Osteoblast (primary cell): ENCODE measurements at regions not wholly inside any gene's neighbourhood (a gene's known extent, or its start where the extent isn't known, plus 50 kb on each side); places are given as distances from the start of the nearest gene placed in this dataset.

ENCODE experiments used
- DNase-seq: peaks from one replicate; pipeline ENCODE4 v3.0.0; 2011; ENCODE audit warnings: low spot score, mixed read lengths; ENCODE audit not compliant: insufficient read length; ENCODE audit errors: missing footprints
- H2AFZ ChIP-seq: 2 replicates; pipeline ENCODE4 v1.6.0; 2011; ENCODE audit warnings: mild to moderate bottlenecking, low read length
- H3K27ac ChIP-seq: 2 replicates; pipeline ENCODE4 v1.5.1; 2011; ENCODE audit warnings: mild to moderate bottlenecking, low read depth, low read length, moderate library complexity
- H3K27me3 ChIP-seq: 2 replicates; pipeline ENCODE4 v1.6.0; 2012; ENCODE audit warnings: mild to moderate bottlenecking, control low read depth, inconsistent platforms, low read length, moderate library complexity; ENCODE audit not compliant: insufficient read depth
- H3K36me3 ChIP-seq: 2 replicates; pipeline ENCODE4 v1.5.1; 2011; ENCODE audit warnings: mild to moderate bottlenecking, low read length, control low read depth, moderate library complexity; ENCODE audit not compliant: insufficient read depth
- H3K4me1 ChIP-seq: 2 replicates; pipeline ENCODE4 v1.5.1; 2011; ENCODE audit warnings: mild to moderate bottlenecking, low read length, control low read depth, moderate library complexity; ENCODE audit not compliant: insufficient read depth
- H3K4me2 ChIP-seq: 2 replicates; pipeline ENCODE4 v1.6.0; 2011; ENCODE audit warnings: mild to moderate bottlenecking, low read length; ENCODE audit not compliant: insufficient read depth
- H3K4me3 ChIP-seq: fragments of 200-600 bp; sonication (generic); 3 replicates; pipeline ENCODE4 v1.5.1; 2012; ENCODE audit warnings: mild to moderate bottlenecking, low read length, inconsistent platforms; ENCODE audit not compliant: insufficient read depth
- H3K79me2 ChIP-seq: 2 replicates; pipeline ENCODE4 v1.6.0; 2012; ENCODE audit warnings: mild to moderate bottlenecking, low read length, control low read depth, inconsistent platforms; ENCODE audit not compliant: insufficient read depth
- H3K9me3 ChIP-seq: 2 replicates; pipeline ENCODE4 v1.5.1; 2011; ENCODE audit warnings: low read depth, low read length, control low read depth
- H4K20me1 ChIP-seq: 2 replicates; pipeline ENCODE4 v1.6.0; 2012; ENCODE audit warnings: mild to moderate bottlenecking, low read length, control low read depth; ENCODE audit not compliant: insufficient read depth
- CTCF ChIP-seq: IDR thresholded peaks from 2 replicates; pipeline ENCODE4 v1.5.1; 2011; ENCODE audit warnings: mild to moderate bottlenecking, low read depth, low read length, moderate library complexity; ENCODE audit errors: extremely low read depth

GRCh38 chr5:110150199-110150598 lies 460.5 kb downstream of the MAN2A1 start:
- TF ChIP-seq CTCF, result no peak
- Histone ChIP-seq H3K4me2 (no peak overlapping the region), H4K20me1 (no peaks in the 10 kb centered on the region), H2AFZ (no peak overlapping the region), H3K79me2 (no peaks in the 10 kb centered on the region), H3K27ac (no peak overlapping the region), H3K4me1 (no peaks in the 10 kb centered on the region), H3K4me3 (no peak overlapping the region), H3K9me3 (no peaks in the 10 kb centered on the region), H3K27me3 (no peaks in the 10 kb centered on the region), H3K36me3 (no peaks in the 10 kb centered on the region)
- no peak for DNase-seq

GRCh38 chr5:110159202-110159601 lies 469.5 kb downstream of the MAN2A1 start:
- no peak overlapping the region for H2AFZ ChIP-seq
- H3K4me1 ChIP-seq, result no peaks in the 10 kb centered on the region
- no peak for TF ChIP-seq CTCF
- no peak overlapping the region for H3K27ac ChIP-seq
- H3K4me2 ChIP-seq, result no peak overlapping the region
- no peaks in the 10 kb centered on the region for H3K79me2 ChIP-seq
- no peak for DNase-seq
- no peaks in the 10 kb centered on the region for H3K27me3 ChIP-seq
- H3K4me3 ChIP-seq, result no peak overlapping the region
- H3K36me3 ChIP-seq, result no peaks in the 10 kb centered on the region
- H4K20me1 ChIP-seq, result no peaks in the 10 kb centered on the region
- no peaks in the 10 kb centered on the region for H3K9me3 ChIP-seq

GRCh38 chr5:110161162-110161561 lies 471.4 kb downstream of the MAN2A1 start:
- H2AFZ ChIP-seq, result no peak overlapping the region
- no peaks in the 10 kb centered on the region for H3K36me3 ChIP-seq
- H3K79me2 ChIP-seq, result no peaks in the 10 kb centered on the region
- H3K9me3 ChIP-seq, result no peaks in the 10 kb centered on the region
- H3K27ac ChIP-seq, result no peak overlapping the region
- DNase-seq, result no peak
- H3K27me3 ChIP-seq, result no peaks in the 10 kb centered on the region
- no peak for TF ChIP-seq CTCF
- no peaks in the 10 kb centered on the region for H4K20me1 ChIP-seq
- H3K4me1 ChIP-seq, result no peaks in the 10 kb centered on the region
- no peak overlapping the region for H3K4me2 ChIP-seq
- no peak overlapping the region for H3K4me3 ChIP-seq

GRCh38 chr5:110165366-110165765 lies 475.6 kb downstream of the MAN2A1 start:
- Histone ChIP-seq H3K4me3 (no peak overlapping the region), H3K27me3 (no peaks in the 10 kb centered on the region), H3K9me3 (no peaks in the 10 kb centered on the region), H3K4me2 (no peak overlapping the region), H3K36me3 (no peaks in the 10 kb centered on the region), H2AFZ (no peak overlapping the region), H3K79me2 (no peaks in the 10 kb centered on the region), H3K4me1 (no peaks in the 10 kb centered on the region), H4K20me1 (no peaks in the 10 kb centered on the region), H3K27ac (no peak overlapping the region)
- DNase-seq, result no peak
- no peak for TF ChIP-seq CTCF
